ENCODE measurements at regions not wholly inside any gene's neighbourhood (a gene's known extent, or its start where the extent isn't known, plus 50 kb on each side); places are given as distances from the start of the nearest gene placed in this dataset.

DNA sequence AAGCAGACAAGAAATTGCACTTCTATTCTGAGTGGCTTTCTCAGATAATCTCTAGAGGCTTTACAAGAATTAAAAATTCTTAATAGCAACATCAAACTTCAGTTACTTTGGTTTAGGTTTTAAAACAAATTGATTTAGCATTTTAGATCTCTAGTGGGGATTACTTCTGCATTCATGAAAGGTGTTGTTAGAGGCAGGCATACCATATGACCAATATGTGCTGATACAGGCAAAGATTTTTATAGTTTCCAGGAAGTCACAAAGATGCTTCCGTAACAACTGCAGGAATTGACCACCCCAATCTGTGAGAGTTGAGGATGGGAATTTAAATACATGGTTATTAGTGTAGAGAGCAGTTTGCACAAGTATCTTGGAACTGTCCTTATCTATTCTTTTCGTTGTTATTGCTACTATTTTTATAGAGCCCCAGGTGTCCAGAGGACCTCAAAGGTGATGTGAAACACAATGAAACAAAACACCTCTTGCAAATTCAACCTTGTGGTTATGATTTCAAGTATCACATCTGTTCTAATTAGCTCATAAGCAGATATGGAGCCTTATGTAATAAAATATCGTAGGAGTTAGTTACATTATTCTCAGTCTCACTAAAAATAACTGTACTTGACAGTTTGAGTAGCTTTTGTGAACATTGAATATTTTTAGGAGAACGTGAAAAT is 512.7 kb upstream of the ADGRL4 start:
- Histone ChIP-seq H3F3A (ENCODE audit: insufficient read depth, low read length) (peaks cover 25% of the 10 kb centered on the region), H3K9me3 (replicated peaks; ENCODE audit: insufficient read depth, low read length) (no peaks in the 10 kb centered on the region), H2AFZ (ENCODE audit: low read length) (no peak overlapping the region), H3K4me1 (ENCODE audit: low read length) (peaks cover 44% of the 10 kb centered on the region), H3K79me2 (ENCODE audit: low read length) (no peaks in the 10 kb centered on the region), H3K9ac (ENCODE audit: low read length) (peak overlapping the region; percentile 38), H3K9me2 (replicated peaks; ENCODE audit: insufficient read depth, low read length) (no peaks in the 10 kb centered on the region), H3K27me3 (replicated peaks; ENCODE audit: insufficient read depth, low read length) (no peaks in the 10 kb centered on the region), H4K20me1 (ENCODE audit: insufficient read depth, low read length) (no peaks in the 10 kb centered on the region), H3K4me3 (ENCODE audit: low read length) (peak overlapping the region; percentile 8; the same call in 1 of the 2 replicates), H3K4me2 (ENCODE audit: low read depth, low read length) (peak overlapping the region; percentile 67), H3K27ac (ENCODE audit: low read length) (peak overlapping the region; percentile 89), H3K36me3 (replicated peaks; ENCODE audit: insufficient read depth, low read length) (no peaks in the 10 kb centered on the region)
- TF ChIP-seq EZH2 (optimal IDR thresholded peaks at IDR 0.05; ENCODE audit: low read depth, low read length) (no peak), EZH2phosphoT487 (IDR thresholded peaks at IDR 0.05; ENCODE audit: low read length) (no peak)
- TF ChIP-seq, protein P1, sequence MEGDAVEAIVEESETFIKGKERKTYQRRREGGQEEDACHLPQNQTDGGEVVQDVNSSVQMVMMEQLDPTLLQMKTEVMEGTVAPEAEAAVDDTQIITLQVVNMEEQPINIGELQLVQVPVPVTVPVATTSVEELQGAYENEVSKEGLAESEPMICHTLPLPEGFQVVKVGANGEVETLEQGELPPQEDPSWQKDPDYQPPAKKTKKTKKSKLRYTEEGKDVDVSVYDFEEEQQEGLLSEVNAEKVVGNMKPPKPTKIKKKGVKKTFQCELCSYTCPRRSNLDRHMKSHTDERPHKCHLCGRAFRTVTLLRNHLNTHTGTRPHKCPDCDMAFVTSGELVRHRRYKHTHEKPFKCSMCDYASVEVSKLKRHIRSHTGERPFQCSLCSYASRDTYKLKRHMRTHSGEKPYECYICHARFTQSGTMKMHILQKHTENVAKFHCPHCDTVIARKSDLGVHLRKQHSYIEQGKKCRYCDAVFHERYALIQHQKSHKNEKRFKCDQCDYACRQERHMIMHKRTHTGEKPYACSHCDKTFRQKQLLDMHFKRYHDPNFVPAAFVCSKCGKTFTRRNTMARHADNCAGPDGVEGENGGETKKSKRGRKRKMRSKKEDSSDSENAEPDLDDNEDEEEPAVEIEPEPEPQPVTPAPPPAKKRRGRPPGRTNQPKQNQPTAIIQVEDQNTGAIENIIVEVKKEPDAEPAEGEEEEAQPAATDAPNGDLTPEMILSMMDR (IDR thresholded peaks at IDR 0.05; ENCODE audit: low read length) = no peak
- peak; percentile 95 for DNase-seq

DNA sequence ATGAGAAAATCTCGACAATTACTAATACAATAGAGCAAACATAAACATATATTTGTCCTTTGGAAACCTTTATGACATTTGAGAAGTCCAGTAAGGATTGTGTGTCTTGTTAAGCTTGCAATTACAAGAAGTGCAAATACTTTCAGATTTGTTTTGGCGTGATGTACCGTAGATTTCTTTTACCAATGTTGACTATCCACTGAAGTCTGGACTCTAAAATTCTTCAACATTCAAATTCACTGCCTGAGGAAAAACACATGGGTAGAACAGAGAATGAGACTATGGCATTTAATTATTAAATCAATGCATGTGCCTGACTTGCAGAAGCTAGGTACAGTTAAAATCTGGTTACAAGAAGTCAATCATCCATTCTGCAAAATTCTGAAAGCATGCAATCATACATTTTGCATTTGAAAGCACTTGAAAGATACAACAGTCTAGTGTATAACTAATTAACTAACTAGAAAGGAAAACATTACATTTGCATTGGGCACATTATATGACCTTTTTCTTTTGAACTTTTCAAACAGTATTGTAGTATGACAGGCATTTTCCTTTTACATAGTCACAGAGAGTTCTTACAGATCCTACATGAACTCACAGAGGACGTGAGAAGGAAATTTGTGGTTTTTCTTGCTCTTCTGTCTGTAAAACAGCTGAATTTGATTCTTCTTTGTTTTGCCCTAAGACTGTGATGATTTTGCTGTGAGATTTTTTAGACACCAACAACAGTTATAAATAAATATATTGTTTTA is 511.1 kb upstream of the ADGRL4 start:
- no peaks in the 10 kb centered on the region for H3K9me2 ChIP-seq (replicated peaks; ENCODE audit: insufficient read depth, low read length)
- H3K36me3 ChIP-seq (replicated peaks; ENCODE audit: insufficient read depth, low read length) = no peaks in the 10 kb centered on the region
- peak overlapping the region; percentile 89; the same call in 1 of the 2 replicates for H3K27ac ChIP-seq (ENCODE audit: low read length)
- H3K4me1 ChIP-seq (ENCODE audit: low read length) = peaks cover 36% of the 10 kb centered on the region
- H3K4me3 ChIP-seq (ENCODE audit: low read length) = no peak overlapping the region
- DNase-seq = peak; percentile 50
- TF ChIP-seq, protein P1 (IDR thresholded peaks at IDR 0.05; ENCODE audit: low read length) = no peak
- TF ChIP-seq EZH2phosphoT487 (IDR thresholded peaks at IDR 0.05; ENCODE audit: low read length) = no peak
- peak overlapping the region; percentile 38; the same call in 1 of the 2 replicates for H3K9ac ChIP-seq (ENCODE audit: low read length)
- H3K4me2 ChIP-seq (ENCODE audit: low read depth, low read length) = peak overlapping the region; percentile 67
- no peaks in the 10 kb centered on the region for H3K79me2 ChIP-seq (ENCODE audit: low read length)
- no peaks in the 10 kb centered on the region for H3K9me3 ChIP-seq (replicated peaks; ENCODE audit: insufficient read depth, low read length)
- H2AFZ ChIP-seq (ENCODE audit: low read length) = no peak overlapping the region
- no peaks in the 10 kb centered on the region for H4K20me1 ChIP-seq (ENCODE audit: insufficient read depth, low read length)
- no peaks in the 10 kb centered on the region for H3K27me3 ChIP-seq (replicated peaks; ENCODE audit: insufficient read depth, low read length)
- peaks cover 25% of the 10 kb centered on the region for H3F3A ChIP-seq (ENCODE audit: insufficient read depth, low read length)

DNA sequence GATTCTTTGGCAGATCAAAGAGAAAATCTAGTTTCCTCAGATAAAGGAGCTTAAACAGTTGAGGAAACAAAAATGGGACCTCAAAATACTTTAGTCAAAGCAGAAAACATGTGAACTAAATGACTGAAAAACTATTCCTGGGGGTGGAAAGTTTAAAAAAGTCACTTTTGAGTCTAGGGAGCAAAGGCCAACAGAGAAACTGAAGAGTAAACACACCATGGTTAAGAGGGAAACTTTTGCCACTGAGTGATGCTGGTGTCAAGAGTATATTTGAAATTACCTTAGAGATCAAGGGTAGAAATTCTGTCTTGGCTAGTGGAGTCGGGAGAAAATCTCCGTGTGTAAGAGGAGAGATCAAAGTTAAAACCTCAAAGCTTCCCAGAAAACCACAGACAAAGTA is 501.2 kb upstream of the ADGRL4 start:
- peak; percentile 20 for DNase-seq
- Histone ChIP-seq H3F3A (ENCODE audit: insufficient read depth, low read length) (no peaks in the 10 kb centered on the region), H3K4me2 (ENCODE audit: low read depth, low read length) (no peak overlapping the region), H3K27ac (ENCODE audit: low read length) (no peak overlapping the region), H3K9ac (ENCODE audit: low read length) (no peak overlapping the region), H3K79me2 (ENCODE audit: low read length) (no peaks in the 10 kb centered on the region), H3K9me2 (replicated peaks; ENCODE audit: insufficient read depth, low read length) (no peaks in the 10 kb centered on the region), H3K4me3 (ENCODE audit: low read length) (no peak overlapping the region), H3K9me3 (replicated peaks; ENCODE audit: insufficient read depth, low read length) (no peaks in the 10 kb centered on the region), H3K27me3 (replicated peaks; ENCODE audit: insufficient read depth, low read length) (no peaks in the 10 kb centered on the region), H3K4me1 (ENCODE audit: low read length) (peaks cover 7% of the 10 kb centered on the region), H4K20me1 (ENCODE audit: insufficient read depth, low read length) (no peaks in the 10 kb centered on the region), H3K36me3 (replicated peaks; ENCODE audit: insufficient read depth, low read length) (no peaks in the 10 kb centered on the region), H2AFZ (ENCODE audit: low read length) (no peak overlapping the region)
- TF ChIP-seq, protein P1 (IDR thresholded peaks at IDR 0.05; ENCODE audit: low read length) = no peak

All from MM.1S (cell line).